ENCODE measurements at regions not wholly inside any gene's neighbourhood (a gene's known extent, or its start where the extent isn't known, plus 50 kb on each side); places are given as distances from the start of the nearest gene placed in this dataset.

- H3K4me1 ChIP-seq: no peaks in the 10 kb centered on the region
- TF ChIP-seq CTCF (IDR thresholded peaks at IDR 0.05): no peak
- no peaks in the 10 kb centered on the region for H3K36me3 ChIP-seq
- DNase-seq (no peak), ATAC-seq (peak; percentile 42)
- no peaks in the 10 kb centered on the region for H3K9me3 ChIP-seq
- H3K4me3 ChIP-seq: no peak overlapping the region
- intact Hi-C loops (cut with DNase I): no loop called here
- no peak overlapping the region for H3K27ac ChIP-seq
- no peaks in the 10 kb centered on the region for H3K27me3 ChIP-seq
These were observed 89.3 kb downstream of the HTR1B start for GRCh38 chr6:77373955-77374354.

GRCh38 chr6:77371748-77372147, 91.5 kb downstream of the HTR1B start:
- ATAC-seq: peak; percentile 32
- intact Hi-C loops (cut with DNase I): no loop called here
- Histone ChIP-seq H3K4me3 (no peak overlapping the region), H3K27ac (no peak overlapping the region), H3K4me1 (no peaks in the 10 kb centered on the region), H3K27me3 (no peaks in the 10 kb centered on the region), H3K36me3 (no peaks in the 10 kb centered on the region), H3K9me3 (no peaks in the 10 kb centered on the region)
- no peak for TF ChIP-seq CTCF (IDR thresholded peaks at IDR 0.05)
- no peak for DNase-seq

GRCh38 chr6:77368660-77369313, 94.5 kb downstream of the HTR1B start:
- intact Hi-C loops (cut with DNase I): no loop called here
- ATAC-seq (peak; percentile 86), DNase-seq (peak; percentile 78)
- Histone ChIP-seq H3K4me3 (peak overlapping the region; percentile 56), H3K27ac (no peak overlapping the region), H3K36me3 (no peaks in the 10 kb centered on the region), H3K9me3 (no peaks in the 10 kb centered on the region), H3K4me1 (no peaks in the 10 kb centered on the region), H3K27me3 (no peaks in the 10 kb centered on the region)
- no peak for TF ChIP-seq CTCF (IDR thresholded peaks at IDR 0.05)

- no peak for DNase-seq
- no peak for ATAC-seq
- Histone ChIP-seq H3K27ac (no peak overlapping the region), H3K36me3 (no peaks in the 10 kb centered on the region), H3K4me3 (no peak overlapping the region), H3K4me1 (no peaks in the 10 kb centered on the region), H3K9me3 (no peaks in the 10 kb centered on the region), H3K27me3 (no peaks in the 10 kb centered on the region)
- intact Hi-C loops (cut with DNase I): no loop called here
- no peak for TF ChIP-seq CTCF (IDR thresholded peaks at IDR 0.05)
These were observed 96.5 kb downstream of the HTR1B start for GRCh38 chr6:77366798-77367197.

GRCh38 chr6:77363702-77364101, 99.6 kb downstream of the HTR1B start:
- Histone ChIP-seq H3K27ac (no peak overlapping the region), H3K27me3 (no peaks in the 10 kb centered on the region), H3K36me3 (no peaks in the 10 kb centered on the region), H3K4me1 (no peaks in the 10 kb centered on the region), H3K9me3 (no peaks in the 10 kb centered on the region), H3K4me3 (no peak overlapping the region)
- DNase-seq (no peak), ATAC-seq (no peak)
- intact Hi-C loops (cut with DNase I): no loop called here
- TF ChIP-seq CTCF (IDR thresholded peaks at IDR 0.05): no peak

- ATAC-seq (no peak), DNase-seq (no peak)
- Histone ChIP-seq H3K4me1 (no peaks in the 10 kb centered on the region), H3K27ac (no peak overlapping the region), H3K36me3 (no peaks in the 10 kb centered on the region), H3K9me3 (no peaks in the 10 kb centered on the region), H3K27me3 (no peaks in the 10 kb centered on the region), H3K4me3 (no peak overlapping the region)
- intact Hi-C loops (cut with DNase I): no loop called here
- TF ChIP-seq CTCF (IDR thresholded peaks at IDR 0.05): no peak
These were observed 101.2 kb downstream of the HTR1B start for GRCh38 chr6:77362055-77362454.
